RWPE1 (cell line): ENCODE measurements at regions not wholly inside any gene's neighbourhood (a gene's known extent, or its start where the extent isn't known, plus 50 kb on each side); places are given as distances from the start of the nearest gene placed in this dataset.

Experiments used
- CTCF ChIA-PET: fragments of 350-600 bp; sonication (Branson Sonifier 250); formaldehyde crosslinking; extraction: SDS; loops from one replicate; lab custom pipeline; 2021; lab: Yijun Ruan, JAX
- POLR2A ChIA-PET: fragments of 400-600 bp; formaldehyde crosslinking; extraction: SDS; loops from one replicate; lab custom pipeline; 2020; ENCODE audit warnings: antibody characterized with exemption; ENCODE audit not compliant: low non-redundant PET; lab: Yijun Ruan, JAX
- DNase-seq: peaks from one replicate; pipeline ENCODE4 v3.0.0; 2012; ENCODE audit warnings: low spot score
- H3K27ac ChIP-seq: fragments of 450-650 bp; 2 replicates; pipeline ENCODE4 v1.5.1; 2017
- CTCF ChIP-seq: fragments of 450-650 bp; conservative IDR thresholded peaks from 2 replicates; pipeline ENCODE4 v1.5.1; 2017; ENCODE audit warnings: low read depth, mild to moderate bottlenecking

DNA sequence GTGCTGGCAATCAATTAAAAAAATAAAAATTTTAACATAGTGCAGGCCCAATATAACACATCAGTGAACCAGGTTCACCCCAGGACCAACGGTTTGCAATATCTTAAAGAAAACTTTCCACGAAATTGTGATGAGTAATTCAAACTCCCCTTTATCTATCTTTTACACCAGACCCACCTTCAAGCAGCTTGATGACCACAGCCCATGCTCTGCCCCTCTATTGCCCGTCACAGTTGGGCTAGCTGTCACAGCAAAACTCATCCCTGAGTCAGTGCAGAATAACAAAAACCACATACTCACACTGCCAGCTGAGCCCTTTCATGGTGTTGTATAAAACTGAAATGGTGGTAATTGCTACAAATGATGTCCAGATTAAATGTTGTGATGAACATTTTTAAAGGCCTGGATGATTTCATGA lies 112.5 kb upstream of the CREB1 start:
- POLR2A ChIA-PET: no interaction called here

DNA sequence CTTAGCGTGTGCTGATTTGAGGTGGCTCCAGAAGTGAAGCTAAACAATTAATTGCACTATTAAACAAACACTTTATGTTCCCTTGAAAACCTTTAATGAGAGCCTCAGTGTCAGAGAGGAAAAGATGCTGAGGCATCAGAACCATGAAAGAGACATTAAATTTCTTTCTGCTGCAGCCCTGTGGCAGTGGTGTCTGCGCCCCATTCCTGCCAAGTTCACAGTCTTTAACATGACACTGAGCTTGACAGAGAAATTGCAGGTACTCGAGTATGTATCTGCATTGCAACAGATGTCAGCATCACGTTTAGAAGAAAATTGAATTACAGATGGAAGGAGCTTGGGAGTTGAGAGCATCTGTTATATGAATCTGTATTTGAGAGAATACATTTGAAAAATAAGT lies 111.3 kb upstream of the CREB1 start:
- TF ChIP-seq CTCF: no peak
- no peak for DNase-seq
- H3K27ac ChIP-seq: no peak overlapping the region
- ChIA-PET CTCF (no interaction called here), POLR2A (no interaction called here)

More for the DNA sequence above, 112.5 kb upstream of the CREB1 start:
- DNase-seq: no peak
- CTCF ChIA-PET: no interaction called here
- H3K27ac ChIP-seq: no peak overlapping the region
- no peak for TF ChIP-seq CTCF

DNA sequence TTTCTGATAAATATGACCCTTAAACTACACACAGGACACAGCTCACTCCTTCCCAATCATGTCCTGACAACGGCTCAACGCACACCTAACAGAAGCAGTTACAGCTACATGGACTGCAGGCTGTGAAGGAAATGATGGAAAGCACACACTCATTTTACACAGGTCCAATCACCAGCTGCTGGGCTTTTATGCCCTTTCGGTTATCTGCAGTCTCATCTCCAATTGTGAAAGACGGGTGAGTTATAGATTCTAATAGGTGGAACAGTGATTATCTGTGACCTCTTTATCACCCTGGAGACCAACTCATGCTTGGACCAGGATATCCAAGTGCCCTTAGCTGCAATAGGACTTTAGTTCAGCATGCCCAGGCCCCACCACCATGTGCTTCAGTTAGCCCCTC lies 110.4 kb upstream of the CREB1 start:
- ChIA-PET POLR2A (no interaction called here), CTCF (interaction anchor here (0.6 kb wide), 1 partner anchor 37 kb away, joined by 6 read pairs; no protein-coding TSS in a partner anchor)
- DNase-seq: no peak
- no peak overlapping the region for H3K27ac ChIP-seq
- TF ChIP-seq CTCF: no peak

GRCh38 chr2:207421671-207422070 lies 108.1 kb upstream of the CREB1 start:
- CTCF ChIA-PET: no interaction called here
- no peak for TF ChIP-seq CTCF
- DNase-seq: no peak
- no peak overlapping the region for H3K27ac ChIP-seq
- POLR2A ChIA-PET: no interaction called here

DNA sequence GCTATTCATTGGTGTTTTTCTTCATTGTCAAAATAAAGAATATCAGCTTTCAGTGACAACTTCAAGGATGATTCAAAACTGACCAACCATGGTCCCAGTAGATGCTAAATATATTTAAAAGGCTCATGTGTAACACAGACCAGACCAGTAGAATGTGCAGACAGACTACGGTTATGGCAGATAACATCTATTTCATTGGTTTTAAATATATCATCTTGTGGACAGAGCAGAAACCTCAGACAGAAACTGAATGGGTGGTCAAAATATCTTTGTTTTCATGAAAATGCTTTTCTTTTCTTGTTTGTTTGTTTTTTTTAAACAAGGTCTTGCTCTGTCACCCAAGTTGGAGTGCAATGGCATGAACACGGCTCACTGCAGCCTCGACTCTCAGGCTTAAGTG lies 107.4 kb upstream of the CREB1 start:
- CTCF ChIA-PET: no interaction called here
- DNase-seq: no peak
- POLR2A ChIA-PET: no interaction called here
- no peak for TF ChIP-seq CTCF
- no peak overlapping the region for H3K27ac ChIP-seq

DNA sequence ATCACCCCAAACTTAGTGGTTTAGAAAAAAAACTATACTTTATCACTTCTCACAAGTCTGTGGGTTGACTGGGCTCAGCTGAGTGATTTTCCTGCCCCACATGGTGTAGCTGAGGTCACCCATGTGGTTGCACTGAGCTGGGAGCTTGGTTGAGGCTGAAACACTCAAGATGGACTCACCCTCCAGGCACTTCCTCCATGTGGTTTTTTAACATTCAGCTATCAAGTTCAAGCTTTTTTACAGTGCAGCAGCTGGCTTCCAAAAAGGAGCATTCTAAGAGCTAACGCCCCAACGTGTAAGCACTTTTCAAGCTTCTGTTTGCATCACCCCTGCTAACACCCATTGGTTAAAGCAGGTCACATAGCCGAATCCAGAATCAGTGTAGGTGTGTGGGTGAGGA lies 105.9 kb upstream of the CREB1 start:
- no peak for DNase-seq
- TF ChIP-seq CTCF: no peak
- ChIA-PET CTCF (interaction anchor here (1.0 kb wide), 1 partner anchor 11 kb away, joined by 4 read pairs; no protein-coding TSS in a partner anchor), POLR2A (no interaction called here)
- no peak overlapping the region for H3K27ac ChIP-seq

DNA sequence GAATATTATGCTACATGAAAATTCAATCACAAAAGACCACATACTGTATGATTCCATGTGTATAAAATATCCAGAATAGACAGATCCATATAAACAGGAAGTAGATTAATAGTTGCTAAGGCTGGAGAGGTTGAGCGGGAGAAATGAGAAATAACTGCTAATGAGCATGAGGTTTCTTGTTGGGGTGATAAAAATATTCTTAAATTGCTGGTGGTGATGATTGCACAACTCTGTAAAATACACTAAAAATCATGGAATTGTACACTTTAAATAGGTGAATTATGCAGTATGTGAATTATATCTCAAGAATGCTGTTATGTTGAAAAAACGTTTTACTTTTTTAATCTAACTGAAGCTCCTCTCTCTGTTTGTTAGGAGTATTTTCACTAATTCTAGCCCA lies 101.8 kb upstream of the CREB1 start:
- H3K27ac ChIP-seq: no peak overlapping the region
- no peak for TF ChIP-seq CTCF
- ChIA-PET CTCF (interaction anchor here (0.5 kb wide), 1 partner anchor 1087 kb away, joined by 3 read pairs; no protein-coding TSS in a partner anchor), POLR2A (no interaction called here)
- no peak for DNase-seq
